ENCODE measurements at regions not wholly inside any gene's neighbourhood (a gene's known extent, or its start where the extent isn't known, plus 50 kb on each side); places are given as distances from the start of the nearest gene placed in this dataset.

DNA sequence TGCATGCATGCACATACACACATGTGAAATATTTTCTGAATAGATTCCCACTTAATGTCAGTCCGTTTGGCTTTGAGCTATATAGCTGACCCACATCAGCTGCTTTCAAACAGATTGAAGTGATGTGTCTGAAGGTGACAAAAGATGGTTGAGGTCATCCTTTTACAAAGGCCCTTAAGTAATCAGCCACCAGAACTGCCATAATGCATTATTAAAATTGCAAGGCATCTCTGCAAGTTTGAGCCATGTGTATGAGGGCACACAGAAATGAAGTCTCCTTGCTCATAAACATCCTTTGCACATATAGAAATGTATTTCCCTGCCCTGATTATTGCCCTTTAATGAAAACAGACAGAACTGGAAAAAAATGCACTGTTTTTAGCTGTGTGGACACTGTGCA, 1043.0 kb upstream of the C9orf72 start:
- TF ChIP-seq, protein P1, sequence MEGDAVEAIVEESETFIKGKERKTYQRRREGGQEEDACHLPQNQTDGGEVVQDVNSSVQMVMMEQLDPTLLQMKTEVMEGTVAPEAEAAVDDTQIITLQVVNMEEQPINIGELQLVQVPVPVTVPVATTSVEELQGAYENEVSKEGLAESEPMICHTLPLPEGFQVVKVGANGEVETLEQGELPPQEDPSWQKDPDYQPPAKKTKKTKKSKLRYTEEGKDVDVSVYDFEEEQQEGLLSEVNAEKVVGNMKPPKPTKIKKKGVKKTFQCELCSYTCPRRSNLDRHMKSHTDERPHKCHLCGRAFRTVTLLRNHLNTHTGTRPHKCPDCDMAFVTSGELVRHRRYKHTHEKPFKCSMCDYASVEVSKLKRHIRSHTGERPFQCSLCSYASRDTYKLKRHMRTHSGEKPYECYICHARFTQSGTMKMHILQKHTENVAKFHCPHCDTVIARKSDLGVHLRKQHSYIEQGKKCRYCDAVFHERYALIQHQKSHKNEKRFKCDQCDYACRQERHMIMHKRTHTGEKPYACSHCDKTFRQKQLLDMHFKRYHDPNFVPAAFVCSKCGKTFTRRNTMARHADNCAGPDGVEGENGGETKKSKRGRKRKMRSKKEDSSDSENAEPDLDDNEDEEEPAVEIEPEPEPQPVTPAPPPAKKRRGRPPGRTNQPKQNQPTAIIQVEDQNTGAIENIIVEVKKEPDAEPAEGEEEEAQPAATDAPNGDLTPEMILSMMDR (IDR thresholded peaks at IDR 0.05; ENCODE audit: low read depth, low read length), result no peak
- TF ChIP-seq EZH2phosphoT487 (IDR thresholded peaks at IDR 0.05; ENCODE audit: low read depth), result no peak
